ENCODE measurements at regions not wholly inside any gene's neighbourhood (a gene's known extent, or its start where the extent isn't known, plus 50 kb on each side); places are given as distances from the start of the nearest gene placed in this dataset.

- TF ChIP-seq, protein P1, sequence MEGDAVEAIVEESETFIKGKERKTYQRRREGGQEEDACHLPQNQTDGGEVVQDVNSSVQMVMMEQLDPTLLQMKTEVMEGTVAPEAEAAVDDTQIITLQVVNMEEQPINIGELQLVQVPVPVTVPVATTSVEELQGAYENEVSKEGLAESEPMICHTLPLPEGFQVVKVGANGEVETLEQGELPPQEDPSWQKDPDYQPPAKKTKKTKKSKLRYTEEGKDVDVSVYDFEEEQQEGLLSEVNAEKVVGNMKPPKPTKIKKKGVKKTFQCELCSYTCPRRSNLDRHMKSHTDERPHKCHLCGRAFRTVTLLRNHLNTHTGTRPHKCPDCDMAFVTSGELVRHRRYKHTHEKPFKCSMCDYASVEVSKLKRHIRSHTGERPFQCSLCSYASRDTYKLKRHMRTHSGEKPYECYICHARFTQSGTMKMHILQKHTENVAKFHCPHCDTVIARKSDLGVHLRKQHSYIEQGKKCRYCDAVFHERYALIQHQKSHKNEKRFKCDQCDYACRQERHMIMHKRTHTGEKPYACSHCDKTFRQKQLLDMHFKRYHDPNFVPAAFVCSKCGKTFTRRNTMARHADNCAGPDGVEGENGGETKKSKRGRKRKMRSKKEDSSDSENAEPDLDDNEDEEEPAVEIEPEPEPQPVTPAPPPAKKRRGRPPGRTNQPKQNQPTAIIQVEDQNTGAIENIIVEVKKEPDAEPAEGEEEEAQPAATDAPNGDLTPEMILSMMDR (IDR thresholded peaks at IDR 0.05; ENCODE audit: low read length): no peak
- TF ChIP-seq EZH2phosphoT487 (IDR thresholded peaks at IDR 0.05; ENCODE audit: low read length): no peak
- TF ChIP-seq EZH2 (optimal IDR thresholded peaks at IDR 0.05; ENCODE audit: low read depth, low read length): no peak
Observed at GRCh38 chr6:168130168-168130696, 51.2 kb upstream of the FRMD1 start.
